ENCODE measurements at regions not wholly inside any gene's neighbourhood (a gene's known extent, or its start where the extent isn't known, plus 50 kb on each side); places are given as distances from the start of the nearest gene placed in this dataset.

- Histone ChIP-seq H3K36me3 (ENCODE audit: control insufficient read depth, insufficient read depth, low read length) (no peaks in the 10 kb centered on the region), H3K9me3 (replicated peaks; ENCODE audit: control insufficient read depth, insufficient read depth, low read depth, low read length) (peaks cover 2% of the 10 kb centered on the region; the same call in 1 of the 2 replicates), H3K4me2 (ENCODE audit: insufficient read depth, low read length) (no peak overlapping the region), H3K79me2 (ENCODE audit: control insufficient read depth, insufficient read depth, low read length) (no peaks in the 10 kb centered on the region), H3K27ac (ENCODE audit: extremely low read depth, low read depth, low read length) (no peak overlapping the region), H3K9ac (ENCODE audit: insufficient read depth in 1 of 2, low read depth in 2 of 2, low read length in 2 of 2) (no peak overlapping the region), H3K9me1 (ENCODE audit: control insufficient read depth, insufficient read depth, low read length) (no peaks in the 10 kb centered on the region), H3K27me3 (ENCODE audit: control insufficient read depth in 2 of 2, insufficient read depth in 2 of 2, low read length in 2 of 2) (no peaks in the 10 kb centered on the region), H3K4me3 (no peak overlapping the region), H4K20me1 (replicated peaks; ENCODE audit: control insufficient read depth, insufficient read depth, low read length) (no peaks in the 10 kb centered on the region), H2AFZ (ENCODE audit: low read depth, low read length) (no peak overlapping the region), H3K4me1 (replicated peaks in 1 of 2; ENCODE audit: control insufficient read depth in 2 of 2, insufficient read depth in 2 of 2, low read length in 2 of 2) (no peaks in the 10 kb centered on the region)
- no peak for DNase-seq (ENCODE audit: extremely low read depth in 1 of 4, low spot score in 3 of 4)
- POLR2A ChIA-PET: no interaction called here
- CTCF ChIA-PET (ENCODE audit: low intra/inter-chr PET ratio): no interaction called here
- intact Hi-C loops (cut with micrococcal nuclease): no loop called here
- in situ Hi-C loops (cut with MboI): no loop called here
- WGBS (ENCODE audit: insufficient coverage, low coverage, missing lambda C conversion rate): 13% methylated on average over 1 of the region's 1 CpG
- no TSS peak for BruUV-seq (replicated peaks)
- ATAC-seq: no peak
- no peak for TF ChIP-seq ZBTB33 (CRISPR knock-in tag; IDR thresholded peaks at IDR 0.05)
- TF ChIP-seq NFIX (CRISPR knock-in tag; IDR thresholded peaks at IDR 0.05; ENCODE audit: low read depth): no peak
- TF ChIP-seq NR0B1 (IDR thresholded peaks at IDR 0.05; ENCODE audit: partially characterized antibody): no peak
- no peak for TF ChIP-seq HNRNPK (IDR thresholded peaks at IDR 0.05; ENCODE audit: low read depth, low read length, poor library complexity, severe bottlenecking)
- no peak for TF ChIP-seq ZNF121 (CRISPR knock-in tag; conservative IDR thresholded peaks at IDR 0.05)
- no peak for TF ChIP-seq ZBTB8A (IDR thresholded peaks at IDR 0.05; ENCODE audit: partially characterized antibody)
- no peak for TF ChIP-seq KLF1 (tag; IDR thresholded peaks at IDR 0.05)
- TF ChIP-seq ZNF282 (CRISPR knock-in tag; IDR thresholded peaks at IDR 0.05): no peak
- no peak for TF ChIP-seq ATF2 (CRISPR knock-in tag; IDR thresholded peaks at IDR 0.05)
- TF ChIP-seq ZBED1 (IDR thresholded peaks at IDR 0.05): no peak
- no peak for FAIRE-seq
Observed at GRCh38 chr5:101244621-101245020, 341.5 kb upstream of the ST8SIA4 start.

Measured in K562 (cell line).